HEK293 (cell line): ENCODE measurements at regions not wholly inside any gene's neighbourhood (a gene's known extent, or its start where the extent isn't known, plus 50 kb on each side); places are given as distances from the start of the nearest gene placed in this dataset.

ENCODE experiments used
- CTCF ChIA-PET: fragments of 350-600 bp; formaldehyde crosslinking; extraction: SDS; loops from one replicate; lab custom pipeline; 2021; ENCODE audit warnings: antibody characterized with exemption; lab: Yijun Ruan, JAX
- POLR2A ChIA-PET: fragments of 300-600 bp; formaldehyde crosslinking; extraction: SDS; loops from one replicate; lab custom pipeline; 2020; ENCODE audit warnings: antibody characterized with exemption, inconsistent platforms; lab: Yijun Ruan, JAX
- H3K27ac ChIP-seq: fragments of 200-500 bp; sonication (Bioruptor generic); 2 replicates; pipeline ENCODE4 v1.5.1; 2014; ENCODE audit warnings: low read depth, low read length, control low read depth, inconsistent platforms; ENCODE audit errors: extremely low read depth
- H3K36me3 ChIP-seq, 2 experiments: fragments of 200-500 bp in 1 of 2; sonication (Bioruptor generic) in 1 of 2; 1 replicate in 1 of 2; 2 replicates in 1 of 2; pipeline ENCODE4 v1.5.1; 2014 to 2017; ENCODE audit warnings: inconsistent platforms in 2 of 2, low read length in 2 of 2; ENCODE audit not compliant: control insufficient read depth in 2 of 2, insufficient read depth in 1 of 2
- H3K4me1 ChIP-seq: fragments of 200-500 bp; sonication (Bioruptor generic); 2 replicates; pipeline ENCODE4 v1.5.1; 2014; ENCODE audit warnings: mild to moderate bottlenecking, low read length, inconsistent platforms; ENCODE audit not compliant: control insufficient read depth, insufficient read depth
- H3K4me3 ChIP-seq: 2 replicates; pipeline ENCODE4 v1.5.1; 2011; ENCODE audit warnings: low read depth, mild to moderate bottlenecking, control low read depth, low read length, moderate library complexity
- H3K9me3 ChIP-seq: fragments of 200-500 bp; sonication (Bioruptor generic); 2 replicates; pipeline ENCODE4 v1.5.1; 2014; ENCODE audit warnings: low read depth, low read length, inconsistent platforms; ENCODE audit not compliant: control insufficient read depth, insufficient read depth
- HOXC10 ChIP-seq: sonication (generic); formaldehyde crosslinking; IDR thresholded peaks from 2 replicates; pipeline ENCODE4 v1.8.1; 2023; ENCODE audit warnings: mild to moderate bottlenecking, missing genetic modification reagents
- SCRT2 ChIP-seq: fragments of 450-650 bp; formaldehyde crosslinking; IDR thresholded peaks from 2 replicates; pipeline ENCODE4 v1.5.1; 2016; ENCODE audit warnings: missing biosample characterization, missing genetic modification characterization
- SETDB1 ChIP-seq: IDR thresholded peaks from one replicate; pipeline ENCODE4 v1.6.1; 2017; ENCODE audit warnings: mild to moderate bottlenecking, low read length, moderate library complexity, mixed read lengths; ENCODE audit not compliant: insufficient read length
- YY2 ChIP-seq: fragments of 450-650 bp; formaldehyde crosslinking; IDR thresholded peaks from 2 replicates; pipeline ENCODE4 v1.5.1; 2016; ENCODE audit warnings: missing biosample characterization, missing genetic modification characterization
- ZNF2 ChIP-seq: fragments of 450-650 bp; formaldehyde crosslinking; IDR thresholded peaks from 2 replicates; pipeline ENCODE4 v1.5.1; 2016; ENCODE audit warnings: missing biosample characterization, missing genetic modification characterization
- ZNF239 ChIP-seq: fragments of 450-650 bp; formaldehyde crosslinking; IDR thresholded peaks from 2 replicates; pipeline ENCODE4 v1.5.1; 2016; ENCODE audit warnings: missing biosample characterization, missing genetic modification characterization
- ZNF248 ChIP-seq: fragments of 450-650 bp; formaldehyde crosslinking; IDR thresholded peaks from 2 replicates; pipeline ENCODE4 v1.5.1; 2017; ENCODE audit warnings: missing biosample characterization, missing genetic modification characterization
- ZNF354C ChIP-seq: fragments of 450-650 bp; formaldehyde crosslinking; IDR thresholded peaks from 2 replicates; pipeline ENCODE4 v1.5.1; 2016; ENCODE audit warnings: missing biosample characterization, missing genetic modification characterization, low read depth, borderline replicate concordance
- ZNF416 ChIP-seq: fragments of 450-650 bp; formaldehyde crosslinking; IDR thresholded peaks from 2 replicates; pipeline ENCODE4 v1.5.1; 2016; ENCODE audit warnings: missing biosample characterization, missing genetic modification characterization
- ZNF433 ChIP-seq: fragments of 450-650 bp; formaldehyde crosslinking; IDR thresholded peaks from 2 replicates; pipeline ENCODE4 v1.5.1; 2016; ENCODE audit warnings: missing biosample characterization, missing genetic modification characterization, low read depth
- ZNF501 ChIP-seq: fragments of 450-650 bp; formaldehyde crosslinking; IDR thresholded peaks from 2 replicates; pipeline ENCODE4 v1.5.1; 2016; ENCODE audit warnings: missing biosample characterization, missing genetic modification characterization
- ZNF514 ChIP-seq: fragments of 450-650 bp; formaldehyde crosslinking; IDR thresholded peaks from 2 replicates; pipeline ENCODE4 v1.5.1; 2016; ENCODE audit warnings: missing biosample characterization, missing genetic modification characterization
- ZNF529 ChIP-seq: fragments of 450-650 bp; formaldehyde crosslinking; IDR thresholded peaks from 2 replicates; pipeline ENCODE4 v1.5.1; 2017; ENCODE audit warnings: missing genetic modification characterization, missing biosample characterization; ENCODE audit not compliant: insufficient replicate concordance
- ZNF558 ChIP-seq: fragments of 450-650 bp; formaldehyde crosslinking; IDR thresholded peaks from 2 replicates; pipeline ENCODE4 v1.5.1; 2016; ENCODE audit warnings: missing biosample characterization, missing genetic modification characterization
- ZNF560 ChIP-seq: fragments of 450-650 bp; formaldehyde crosslinking; IDR thresholded peaks from 2 replicates; pipeline ENCODE4 v1.5.1; 2017; ENCODE audit warnings: missing biosample characterization, missing genetic modification characterization, borderline replicate concordance
- ZNF664 ChIP-seq: fragments of 450-650 bp; formaldehyde crosslinking; IDR thresholded peaks from 2 replicates; pipeline ENCODE4 v1.5.1; 2016; ENCODE audit warnings: missing biosample characterization, missing genetic modification characterization
- ZNF747 ChIP-seq: fragments of 450-650 bp; formaldehyde crosslinking; IDR thresholded peaks from 2 replicates; pipeline ENCODE4 v1.5.1; 2016; ENCODE audit warnings: missing biosample characterization, missing genetic modification characterization
- ZNF791 ChIP-seq: fragments of 450-650 bp; formaldehyde crosslinking; IDR thresholded peaks from 2 replicates; pipeline ENCODE4 v1.5.1; 2016; ENCODE audit warnings: missing biosample characterization, missing genetic modification characterization
- ZNF843 ChIP-seq: fragments of 450-650 bp; formaldehyde crosslinking; IDR thresholded peaks from 2 replicates; pipeline ENCODE4 v1.5.1; 2016; ENCODE audit warnings: missing biosample characterization, missing genetic modification characterization
- ZSCAN16 ChIP-seq: fragments of 450-650 bp; formaldehyde crosslinking; IDR thresholded peaks from 2 replicates; pipeline ENCODE4 v1.5.1; 2016; ENCODE audit warnings: missing biosample characterization, missing genetic modification characterization
- ZSCAN30 ChIP-seq: fragments of 450-650 bp; IDR thresholded peaks from 2 replicates; pipeline ENCODE4 v1.5.1; 2018; ENCODE audit warnings: missing biosample characterization, mild to moderate bottlenecking, missing genetic modification characterization, moderate library complexity
- TF ChIP-seq, protein P1 (sequence below): fragments of 450-650 bp; formaldehyde crosslinking; conservative IDR thresholded peaks from 2 replicates; pipeline ENCODE4 v1.5.1; 2016; ENCODE audit warnings: low read depth, missing biosample characterization, missing genetic modification characterization
- TF ChIP-seq, protein P2 (sequence below): fragments of 450-650 bp; formaldehyde crosslinking; IDR thresholded peaks from 2 replicates; pipeline ENCODE4 v1.5.1; 2016; ENCODE audit warnings: missing biosample characterization, missing genetic modification characterization, borderline replicate concordance

DNA sequence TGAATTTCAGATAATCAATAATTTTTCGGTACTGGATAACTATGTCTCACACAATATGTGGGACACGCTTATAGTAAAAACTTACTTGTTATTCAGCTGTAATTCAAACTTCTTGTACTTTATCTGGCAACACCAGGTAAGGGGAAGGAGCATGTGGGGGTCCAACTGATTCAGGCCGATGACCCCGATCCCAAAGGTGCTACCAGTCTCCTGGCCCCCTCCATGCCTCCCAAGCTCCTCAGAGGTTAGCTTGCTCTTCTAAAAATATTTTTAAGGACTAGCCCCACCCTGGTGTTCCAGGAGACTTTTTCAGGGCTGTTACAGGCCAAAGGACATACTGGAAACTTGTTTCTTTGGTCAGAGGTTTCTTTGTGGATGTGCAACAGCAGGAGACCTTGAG is 61.8 kb upstream of the ALX4 start:
- ChIA-PET CTCF (no interaction called here), POLR2A (no interaction called here)

DNA sequence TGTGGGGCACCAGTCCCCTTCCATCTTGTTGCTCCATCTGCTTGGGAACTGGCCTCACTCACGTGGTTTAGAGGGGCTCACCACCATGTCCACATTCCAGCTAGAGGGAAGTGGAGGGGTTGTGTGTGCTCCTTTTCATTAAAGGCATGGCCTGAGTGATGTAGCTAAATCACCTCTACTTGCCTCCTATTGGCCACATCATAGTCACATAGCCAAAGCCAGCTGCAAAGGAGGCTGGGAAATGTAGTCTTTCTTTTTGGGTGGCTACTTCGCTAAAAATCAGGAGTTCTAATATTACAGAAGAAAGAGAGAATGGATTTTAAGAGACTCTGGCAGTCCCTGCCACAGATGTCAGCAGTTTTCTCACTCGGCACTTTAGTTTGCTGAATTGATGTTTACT is 63.0 kb upstream of the ALX4 start:
- CTCF ChIA-PET = no interaction called here
- no peak for TF ChIP-seq ZNF514 (tag by site-specific recombination)
- TF ChIP-seq ZNF248 = no peak
- no peak for TF ChIP-seq ZNF791 (tag by site-specific recombination)
- no peak for TF ChIP-seq SETDB1
- no peaks in the 10 kb centered on the region for H3K36me3 ChIP-seq
- no peak overlapping the region for H3K27ac ChIP-seq
- H3K4me1 ChIP-seq = no peaks in the 10 kb centered on the region
- H3K4me3 ChIP-seq = no peak overlapping the region
- POLR2A ChIA-PET = no interaction called here
- H3K9me3 ChIP-seq = no peaks in the 10 kb centered on the region

More for the DNA sequence above, 61.8 kb upstream of the ALX4 start:
- no peak for TF ChIP-seq ZSCAN30 (tag by site-specific recombination)
- TF ChIP-seq HOXC10 (CRISPR knock-in tag) = no peak
- no peak for TF ChIP-seq ZNF239 (tag by site-specific recombination)
- no peak for TF ChIP-seq ZNF433 (tag by site-specific recombination)
- no peak for TF ChIP-seq ZSCAN16 (tag by site-specific recombination)
- TF ChIP-seq ZNF843 (tag by site-specific recombination) = no peak
- TF ChIP-seq ZNF2 = no peak
- TF ChIP-seq, protein P1, sequence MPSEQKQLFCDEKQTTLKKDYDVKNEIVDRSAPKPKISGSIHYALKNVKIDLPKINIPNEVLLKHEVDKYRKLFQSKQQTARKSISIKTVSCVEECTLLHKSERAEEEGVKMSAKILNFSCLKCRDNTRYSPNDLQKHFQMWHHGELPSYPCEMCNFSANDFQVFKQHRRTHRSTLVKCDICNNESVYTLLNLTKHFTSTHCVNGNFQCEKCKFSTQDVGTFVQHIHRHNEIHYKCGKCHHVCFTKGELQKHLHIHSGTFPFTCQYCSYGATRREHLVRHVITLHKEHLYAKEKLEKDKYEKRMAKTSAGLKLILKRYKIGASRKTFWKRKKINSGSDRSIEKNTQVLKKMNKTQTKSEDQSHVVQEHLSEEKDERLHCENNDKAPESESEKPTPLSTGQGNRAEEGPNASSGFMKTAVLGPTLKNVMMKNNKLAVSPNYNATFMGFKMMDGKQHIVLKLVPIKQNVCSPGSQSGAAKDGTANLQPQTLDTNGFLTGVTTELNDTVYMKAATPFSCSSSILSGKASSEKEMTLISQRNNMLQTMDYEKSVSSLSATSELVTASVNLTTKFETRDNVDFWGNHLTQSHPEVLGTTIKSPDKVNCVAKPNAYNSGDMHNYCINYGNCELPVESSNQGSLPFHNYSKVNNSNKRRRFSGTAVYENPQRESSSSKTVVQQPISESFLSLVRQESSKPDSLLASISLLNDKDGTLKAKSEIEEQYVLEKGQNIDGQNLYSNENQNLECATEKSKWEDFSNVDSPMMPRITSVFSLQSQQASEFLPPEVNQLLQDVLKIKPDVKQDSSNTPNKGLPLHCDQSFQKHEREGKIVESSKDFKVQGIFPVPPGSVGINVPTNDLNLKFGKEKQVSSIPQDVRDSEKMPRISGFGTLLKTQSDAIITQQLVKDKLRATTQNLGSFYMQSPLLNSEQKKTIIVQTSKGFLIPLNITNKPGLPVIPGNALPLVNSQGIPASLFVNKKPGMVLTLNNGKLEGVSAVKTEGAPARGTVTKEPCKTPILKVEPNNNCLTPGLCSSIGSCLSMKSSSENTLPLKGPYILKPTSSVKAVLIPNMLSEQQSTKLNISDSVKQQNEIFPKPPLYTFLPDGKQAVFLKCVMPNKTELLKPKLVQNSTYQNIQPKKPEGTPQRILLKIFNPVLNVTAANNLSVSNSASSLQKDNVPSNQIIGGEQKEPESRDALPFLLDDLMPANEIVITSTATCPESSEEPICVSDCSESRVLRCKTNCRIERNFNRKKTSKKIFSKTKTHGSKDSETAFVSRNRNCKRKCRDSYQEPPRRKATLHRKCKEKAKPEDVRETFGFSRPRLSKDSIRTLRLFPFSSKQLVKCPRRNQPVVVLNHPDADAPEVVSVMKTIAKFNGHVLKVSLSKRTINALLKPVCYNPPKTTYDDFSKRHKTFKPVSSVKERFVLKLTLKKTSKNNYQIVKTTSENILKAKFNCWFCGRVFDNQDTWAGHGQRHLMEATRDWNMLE (tag by site-specific recombination) = no peak
- TF ChIP-seq SCRT2 (tag by site-specific recombination) = no peak
- Histone ChIP-seq H3K27ac (no peak overlapping the region), H3K9me3 (no peaks in the 10 kb centered on the region), H3K4me1 (no peaks in the 10 kb centered on the region), H3K4me3 (no peak overlapping the region), H3K36me3 (no peaks in the 10 kb centered on the region)

DNA sequence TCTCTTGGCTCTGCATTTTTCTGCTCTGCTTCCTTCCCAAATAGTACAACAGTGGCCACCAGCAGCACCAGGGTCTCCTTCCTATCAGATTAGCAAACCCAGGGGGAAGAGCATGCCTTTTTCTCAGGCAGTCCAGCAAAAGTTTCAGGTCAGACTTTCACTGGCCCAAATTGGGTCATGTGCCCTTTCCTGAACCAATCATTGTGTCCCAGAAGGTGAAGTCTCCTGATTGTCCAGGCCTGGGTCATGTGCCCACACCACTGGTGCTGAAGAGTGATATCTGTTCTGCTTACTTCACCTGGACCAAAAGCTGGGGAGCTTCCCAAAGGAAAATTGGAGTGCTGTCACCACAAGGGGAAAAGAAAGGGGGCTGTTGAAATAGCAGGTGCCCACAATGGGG is 64.1 kb upstream of the ALX4 start:
- H3K4me3 ChIP-seq = no peak overlapping the region
- TF ChIP-seq ZNF558 (tag by site-specific recombination) (no peak), ZNF529 (tag by site-specific recombination) (no peak)
- H3K27ac ChIP-seq = no peak overlapping the region
- no peaks in the 10 kb centered on the region for H3K4me1 ChIP-seq
- no peaks in the 10 kb centered on the region for H3K36me3 ChIP-seq
- H3K9me3 ChIP-seq = no peaks in the 10 kb centered on the region
- CTCF ChIA-PET = interaction anchor here (0.7 kb wide), 1 partner anchor 1017 kb away, joined by 3 read pairs; no protein-coding TSS in a partner anchor
- POLR2A ChIA-PET = no interaction called here

DNA sequence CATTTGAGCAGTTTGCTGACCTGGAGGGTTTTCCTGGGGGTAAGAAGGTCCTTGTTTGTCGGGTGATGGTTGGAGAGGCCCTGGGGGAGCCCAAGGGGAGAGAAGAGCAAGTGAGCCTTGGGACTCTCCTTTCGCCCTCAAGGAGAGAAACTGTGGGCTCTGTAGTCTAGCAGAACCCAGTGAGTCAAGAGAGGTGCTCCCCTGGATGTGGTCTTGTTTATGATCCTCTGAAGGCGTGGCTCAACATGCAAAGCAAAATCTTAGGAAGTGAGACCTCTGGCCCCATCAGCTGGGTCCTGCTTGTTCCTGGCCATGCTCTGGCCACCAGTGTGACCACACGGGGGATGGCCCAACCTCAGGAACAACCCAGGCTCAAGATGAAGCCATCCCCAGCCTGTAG is 66.5 kb upstream of the ALX4 start:
- no peak overlapping the region for H3K4me3 ChIP-seq
- POLR2A ChIA-PET = no interaction called here
- H3K9me3 ChIP-seq = no peaks in the 10 kb centered on the region
- no peak overlapping the region for H3K27ac ChIP-seq
- no peaks in the 10 kb centered on the region for H3K36me3 ChIP-seq
- H3K4me1 ChIP-seq = no peaks in the 10 kb centered on the region
- CTCF ChIA-PET = no interaction called here
- TF ChIP-seq ZNF354C = no peak
- no peak for TF ChIP-seq ZNF416 (tag by site-specific recombination)
- no peak for TF ChIP-seq ZNF501 (tag by site-specific recombination)
- TF ChIP-seq YY2 (tag by site-specific recombination) = no peak
- TF ChIP-seq, protein P2, sequence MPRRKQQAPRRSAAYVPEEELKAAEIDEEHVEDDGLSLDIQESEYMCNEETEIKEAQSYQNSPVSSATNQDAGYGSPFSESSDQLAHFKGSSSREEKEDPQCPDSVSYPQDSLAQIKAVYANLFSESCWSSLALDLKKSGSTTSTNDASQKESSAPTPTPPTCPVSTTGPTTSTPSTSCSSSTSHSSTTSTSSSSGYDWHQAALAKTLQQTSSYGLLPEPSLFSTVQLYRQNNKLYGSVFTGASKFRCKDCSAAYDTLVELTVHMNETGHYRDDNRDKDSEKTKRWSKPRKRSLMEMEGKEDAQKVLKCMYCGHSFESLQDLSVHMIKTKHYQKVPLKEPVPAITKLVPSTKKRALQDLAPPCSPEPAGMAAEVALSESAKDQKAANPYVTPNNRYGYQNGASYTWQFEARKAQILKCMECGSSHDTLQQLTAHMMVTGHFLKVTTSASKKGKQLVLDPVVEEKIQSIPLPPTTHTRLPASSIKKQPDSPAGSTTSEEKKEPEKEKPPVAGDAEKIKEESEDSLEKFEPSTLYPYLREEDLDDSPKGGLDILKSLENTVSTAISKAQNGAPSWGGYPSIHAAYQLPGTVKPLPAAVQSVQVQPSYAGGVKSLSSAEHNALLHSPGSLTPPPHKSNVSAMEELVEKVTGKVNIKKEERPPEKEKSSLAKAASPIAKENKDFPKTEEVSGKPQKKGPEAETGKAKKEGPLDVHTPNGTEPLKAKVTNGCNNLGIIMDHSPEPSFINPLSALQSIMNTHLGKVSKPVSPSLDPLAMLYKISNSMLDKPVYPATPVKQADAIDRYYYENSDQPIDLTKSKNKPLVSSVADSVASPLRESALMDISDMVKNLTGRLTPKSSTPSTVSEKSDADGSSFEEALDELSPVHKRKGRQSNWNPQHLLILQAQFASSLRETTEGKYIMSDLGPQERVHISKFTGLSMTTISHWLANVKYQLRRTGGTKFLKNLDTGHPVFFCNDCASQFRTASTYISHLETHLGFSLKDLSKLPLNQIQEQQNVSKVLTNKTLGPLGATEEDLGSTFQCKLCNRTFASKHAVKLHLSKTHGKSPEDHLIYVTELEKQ (tag by site-specific recombination) = no peak
- no peak for TF ChIP-seq ZSCAN16 (tag by site-specific recombination)
- no peak for TF ChIP-seq ZNF664
- TF ChIP-seq ZNF843 (tag by site-specific recombination) = no peak
- TF ChIP-seq ZNF560 (tag by site-specific recombination) = no peak
- no peak for TF ChIP-seq ZNF747 (tag by site-specific recombination)
